HG03442 (cell line): ENCODE measurements at regions not wholly inside any gene's neighbourhood (a gene's known extent, or its start where the extent isn't known, plus 50 kb on each side); places are given as distances from the start of the nearest gene placed in this dataset.

ENCODE experiments used
- ATAC-seq: cut with Tn5 transposase; IDR thresholded peaks from one replicate; pipeline ENCODE4 v1.9.1; 2021; ENCODE audit warnings: mild to moderate bottlenecking, moderate library complexity; ENCODE audit not compliant: unreplicated experiment

- no peak for ATAC-seq
Measured at GRCh38 chr7:42506097-42506496, 269.1 kb upstream of the GLI3 start.

GRCh38 chr7:42502022-42502421 is 265.0 kb upstream of the GLI3 start:
- no peak for ATAC-seq

DNA sequence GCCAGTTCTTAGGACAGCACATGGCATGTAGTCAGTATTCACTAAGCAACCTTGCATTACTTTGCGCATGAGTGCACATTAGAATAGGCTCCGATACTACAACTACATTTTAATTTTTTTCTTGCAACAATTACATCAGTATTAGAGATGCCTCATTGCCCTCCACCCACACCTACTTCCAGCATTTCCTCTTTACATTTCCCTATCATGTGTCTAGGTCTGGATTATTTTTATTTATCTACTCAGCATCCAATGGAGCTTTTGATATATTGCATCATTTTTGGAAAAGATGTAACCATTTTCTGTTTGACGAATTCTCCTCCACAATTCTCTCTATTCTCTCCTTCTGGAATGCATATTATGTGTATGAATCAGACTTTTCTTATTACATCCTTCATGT is 258.2 kb upstream of the GLI3 start:
- ATAC-seq, result no peak

GRCh38 chr7:42494736-42495135 is 257.7 kb upstream of the GLI3 start:
- no peak for ATAC-seq

- no peak for ATAC-seq
Measured at GRCh38 chr7:42494199-42494710, 257.2 kb upstream of the GLI3 start.

DNA sequence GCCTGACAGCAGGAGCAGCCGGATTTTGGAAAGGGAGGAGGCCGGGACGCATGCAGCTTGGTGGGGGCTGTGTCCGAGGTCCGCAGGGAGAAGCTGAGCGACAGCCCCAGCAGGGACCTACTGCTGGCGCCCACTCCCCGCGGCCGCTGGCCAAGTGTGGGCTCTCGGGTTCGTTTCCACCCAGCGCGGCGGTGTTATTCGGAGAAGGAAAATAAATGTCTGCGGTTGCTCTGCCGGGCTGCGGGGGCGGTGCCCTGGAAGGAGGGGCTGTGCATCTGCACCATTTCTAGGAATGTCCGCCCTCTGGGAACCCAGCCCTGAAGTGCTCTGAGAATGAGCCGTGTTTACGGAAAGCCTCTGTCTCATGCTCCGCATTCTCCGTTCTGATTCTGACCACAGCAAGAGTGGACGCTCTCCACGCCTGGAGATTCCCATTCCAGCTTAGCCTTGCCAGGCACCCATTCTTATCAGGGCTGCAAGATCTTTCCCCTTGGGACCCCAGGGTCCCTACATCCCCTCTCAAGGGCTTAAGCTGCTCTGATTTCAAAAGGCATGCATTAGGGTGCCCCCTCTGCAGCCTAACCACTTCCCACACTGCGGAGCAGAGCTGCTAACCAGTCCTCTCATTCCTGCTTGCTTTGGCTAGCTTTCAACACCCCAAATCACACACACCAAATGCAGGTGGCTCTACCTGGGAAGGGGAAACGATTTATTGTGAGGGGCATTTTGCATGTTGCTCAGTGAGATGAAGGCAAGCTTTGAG is 256.6 kb upstream of the GLI3 start:
- ATAC-seq, result no peak

GRCh38 chr7:42492920-42493319 is 255.9 kb upstream of the GLI3 start:
- ATAC-seq, result no peak

DNA sequence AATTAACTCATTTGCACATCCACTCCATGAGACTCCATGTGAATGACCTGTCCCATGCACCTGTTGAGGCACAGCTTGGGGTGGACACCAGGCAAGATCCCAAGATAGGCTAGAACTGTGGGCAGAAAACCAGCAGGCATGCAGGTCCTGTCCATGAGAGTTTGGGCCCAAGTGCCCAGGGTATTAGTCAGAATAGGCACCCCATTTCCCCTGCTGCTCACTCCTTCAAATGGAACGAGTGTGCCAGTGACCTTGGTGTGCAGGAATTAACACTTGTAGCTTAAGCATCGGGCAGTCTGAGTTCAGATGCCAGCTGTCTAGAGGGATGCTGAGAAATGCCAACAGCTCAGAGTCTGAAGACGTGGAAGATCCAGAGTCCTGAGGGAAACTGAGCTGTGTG is 254.1 kb upstream of the GLI3 start:
- no peak for ATAC-seq

GRCh38 chr7:42489299-42489698 is 252.3 kb upstream of the GLI3 start:
- no peak for ATAC-seq

GRCh38 chr7:42485301-42485766 is 248.3 kb upstream of the GLI3 start:
- ATAC-seq, result no peak

- no peak for ATAC-seq
Measured at GRCh38 chr7:42483886-42484285, 246.9 kb upstream of the GLI3 start.

DNA sequence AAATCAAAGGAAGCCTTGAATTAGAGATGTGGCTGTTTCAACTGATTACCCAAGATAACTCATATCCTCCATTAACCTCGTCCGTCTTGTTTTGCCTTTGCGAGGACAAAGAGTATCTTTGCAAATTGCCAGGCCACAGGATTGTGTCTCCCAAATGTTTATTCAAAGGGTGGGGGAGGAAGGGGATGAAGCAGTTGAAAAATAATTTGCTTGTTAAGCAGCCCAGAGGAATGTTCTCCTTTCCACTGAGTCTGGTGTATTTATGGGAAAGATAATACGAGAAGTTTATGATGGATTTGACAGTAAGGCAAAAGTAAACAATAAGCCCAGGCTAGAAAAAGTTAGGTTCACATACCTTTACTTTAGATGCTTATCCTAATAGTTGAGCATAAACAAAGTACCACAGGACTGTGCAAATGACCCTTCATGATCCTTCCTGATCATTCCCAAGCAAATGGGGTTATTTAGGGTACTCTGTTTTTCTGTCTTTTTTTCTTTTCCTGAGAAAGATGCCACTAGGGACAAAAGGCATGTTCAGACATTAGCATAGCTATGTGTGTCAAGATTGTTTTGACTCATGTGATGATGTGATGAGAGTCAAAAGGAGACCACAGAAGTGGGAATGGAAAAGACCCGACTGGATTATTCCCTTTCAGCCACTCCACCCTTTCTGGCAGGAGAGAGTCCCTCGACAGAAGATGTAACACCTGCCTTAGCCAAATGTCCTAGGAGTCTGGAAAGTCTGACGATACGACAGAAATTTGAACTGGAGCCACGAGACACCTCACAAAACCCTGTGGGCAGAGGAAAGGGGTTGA is 243.0 kb upstream of the GLI3 start:
- no peak for ATAC-seq

- no peak for ATAC-seq
Measured at GRCh38 chr7:42479452-42479815, 242.4 kb upstream of the GLI3 start.

- ATAC-seq, result no peak
Measured at GRCh38 chr7:42478717-42479116, 241.7 kb upstream of the GLI3 start.

- no peak for ATAC-seq
Measured at GRCh38 chr7:42476255-42476654, 239.2 kb upstream of the GLI3 start.

GRCh38 chr7:42475082-42475481 is 238.1 kb upstream of the GLI3 start:
- no peak for ATAC-seq

DNA sequence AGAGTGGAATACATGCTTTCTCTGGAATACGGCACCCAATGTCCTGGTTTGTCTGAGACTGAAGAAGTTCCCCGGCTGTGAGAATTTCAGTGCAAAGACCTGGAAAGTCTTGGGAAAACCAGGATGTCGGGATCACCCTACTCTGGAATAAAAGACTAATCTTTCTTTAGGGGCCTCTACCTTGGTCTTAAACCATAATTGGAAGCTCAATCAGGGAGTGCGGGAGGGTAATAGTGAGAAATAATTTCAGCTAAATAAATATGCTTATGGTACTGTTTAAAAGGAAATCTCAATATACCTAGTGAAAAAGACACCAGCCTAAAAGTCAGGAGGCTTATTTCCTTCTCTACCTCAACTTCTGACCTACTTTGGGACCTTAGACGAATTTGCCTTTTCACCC is 236.1 kb upstream of the GLI3 start:
- no peak for ATAC-seq

DNA sequence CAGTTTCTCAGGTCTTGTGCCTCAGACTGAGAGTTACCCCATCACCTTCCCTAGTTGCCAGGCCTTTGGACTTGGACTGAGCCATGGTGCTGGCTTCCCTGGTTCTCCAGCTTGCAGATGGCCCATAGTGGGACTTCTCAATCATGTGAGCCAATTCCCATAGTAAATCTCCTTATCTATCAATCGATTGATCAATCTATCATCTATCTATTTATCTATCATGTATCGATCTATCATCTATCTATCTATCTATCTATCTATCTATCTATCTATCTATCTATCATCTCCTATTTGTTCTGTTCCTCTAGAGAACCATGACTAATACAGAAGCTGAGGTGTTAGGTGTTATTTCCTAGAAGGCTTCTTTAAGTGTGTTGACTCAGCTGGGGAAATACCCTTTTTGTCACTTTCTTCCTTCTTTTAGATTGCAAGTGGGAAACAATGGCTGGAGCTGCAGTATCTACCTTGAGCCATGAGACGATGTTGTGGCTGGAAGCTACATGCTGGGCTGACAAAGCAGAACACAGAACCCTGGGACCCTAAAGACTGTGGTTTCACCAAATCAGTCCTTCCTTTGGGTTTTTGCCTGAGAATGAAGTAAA is 234.7 kb upstream of the GLI3 start:
- ATAC-seq, result peak; percentile 72

DNA sequence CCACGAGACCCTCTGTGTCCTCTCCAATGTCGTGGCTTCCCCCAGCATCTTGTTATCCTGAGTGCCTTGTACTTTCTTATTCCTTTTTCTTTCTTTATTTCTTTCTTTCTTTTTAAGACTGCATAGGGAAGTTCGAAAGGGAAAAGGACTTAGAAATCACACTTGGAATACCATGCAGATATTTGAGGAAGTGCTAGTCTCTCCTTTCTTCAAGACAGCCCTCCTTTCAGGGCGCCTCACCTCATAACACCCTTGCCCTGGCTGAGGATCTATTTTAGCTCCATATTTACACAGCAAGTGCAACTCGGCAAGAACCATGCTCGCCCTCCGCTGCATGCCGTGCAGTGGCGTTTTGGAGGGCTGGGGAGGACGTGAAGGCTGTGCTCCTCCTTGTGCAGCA is 232.3 kb upstream of the GLI3 start:
- no peak for ATAC-seq

DNA sequence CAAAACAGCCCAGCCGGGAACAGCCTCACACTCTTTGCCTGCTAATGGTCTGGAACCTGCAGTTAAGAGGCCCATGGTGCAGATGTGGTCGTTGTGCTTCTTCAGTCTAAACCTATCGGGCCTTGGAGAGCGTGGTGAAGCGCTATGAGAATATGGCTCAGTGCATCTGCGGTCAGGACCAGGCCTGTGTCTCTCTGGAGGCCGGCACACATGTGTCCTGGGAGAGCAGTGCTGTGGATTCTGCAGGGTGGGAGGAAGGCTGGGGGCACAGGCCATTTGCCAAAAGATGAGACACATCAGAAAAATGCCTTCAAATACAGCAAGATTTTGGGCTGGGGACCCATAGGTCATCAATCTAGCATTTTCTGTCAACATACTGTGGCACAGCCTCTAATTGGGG is 231.5 kb upstream of the GLI3 start:
- ATAC-seq, result no peak

DNA sequence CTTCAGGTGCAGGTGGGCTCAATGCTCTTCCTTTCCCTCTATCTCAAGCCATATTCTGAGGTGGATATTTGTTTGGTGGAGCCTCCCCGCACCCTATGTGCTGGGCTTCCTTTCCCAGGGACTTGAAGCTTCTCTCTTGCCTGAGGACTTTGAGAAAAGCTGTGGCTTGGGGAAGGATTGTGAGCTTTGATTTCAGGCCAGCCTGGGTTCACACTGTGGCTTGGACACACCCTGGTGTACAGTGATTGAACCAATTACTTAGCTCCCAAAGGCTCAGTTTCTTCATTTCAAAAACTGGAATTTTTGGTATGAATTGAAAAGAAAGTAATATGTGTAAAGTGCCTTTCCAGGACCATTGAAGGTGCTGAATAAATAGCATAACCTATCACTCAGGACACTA is 224.5 kb upstream of the GLI3 start:
- no peak for ATAC-seq

DNA sequence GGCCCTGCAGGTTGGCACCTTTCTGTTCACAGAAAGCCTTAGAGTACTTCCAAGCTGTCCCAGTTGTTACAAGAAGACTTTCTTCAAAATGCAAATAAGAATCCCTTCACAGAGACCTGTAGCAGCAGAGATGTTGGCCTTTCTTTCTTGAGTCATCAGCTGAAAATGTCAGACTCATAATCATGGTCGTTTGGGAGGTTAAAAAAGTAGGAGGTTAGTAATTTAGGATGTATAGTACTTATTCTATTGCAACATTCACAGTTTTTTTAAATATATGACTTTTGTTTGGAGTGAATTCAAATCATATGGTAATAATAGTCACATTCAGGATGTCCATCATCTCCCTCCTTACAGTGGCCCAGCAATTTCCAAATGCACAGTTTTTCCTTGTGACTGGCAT is 223.9 kb upstream of the GLI3 start:
- no peak for ATAC-seq
